HUES64 (cell line): ENCODE measurements at regions not wholly inside any gene's neighbourhood (a gene's known extent, or its start where the extent isn't known, plus 50 kb on each side); places are given as distances from the start of the nearest gene placed in this dataset.

ENCODE experiments used
- H3K27ac ChIP-seq: 2 replicates; pipeline ENCODE4 v1.7.0; 2013; ENCODE audit warnings: low read depth, low read length, inconsistent platforms
- H3K27me3 ChIP-seq: 2 replicates; pipeline ENCODE4 v1.6.1; 2013; ENCODE audit warnings: mild to moderate bottlenecking, low read length; ENCODE audit not compliant: insufficient read depth
- H3K36me3 ChIP-seq: 2 replicates; pipeline ENCODE4 v1.6.1; 2013; ENCODE audit warnings: mild to moderate bottlenecking, low read length; ENCODE audit not compliant: insufficient read depth
- H3K4me1 ChIP-seq: 2 replicates; pipeline ENCODE4 v1.6.1; 2013; ENCODE audit warnings: mild to moderate bottlenecking, low read length, moderate library complexity; ENCODE audit not compliant: insufficient read depth
- H3K4me3 ChIP-seq: 2 replicates; pipeline ENCODE4 v1.5.1; 2013; ENCODE audit warnings: mild to moderate bottlenecking, low read length, moderate library complexity
- H3K9ac ChIP-seq: 2 replicates; pipeline ENCODE4 v1.6.1; 2013; ENCODE audit warnings: mild to moderate bottlenecking, low read depth, low read length
- H3K9me3 ChIP-seq: 2 replicates; pipeline ENCODE4 v1.6.1; 2013; ENCODE audit warnings: low read depth, low read length; ENCODE audit not compliant: insufficient read depth
- WGBS: fragments of 150-250, 120-280 bp; methylation state at CpG from one replicate; pipeline ENCODE4 v1.1.7; 2013; ENCODE audit warnings: missing lambda C conversion rate; 5-methylcytosine and 5-hydroxymethylcytosine counted together

DNA sequence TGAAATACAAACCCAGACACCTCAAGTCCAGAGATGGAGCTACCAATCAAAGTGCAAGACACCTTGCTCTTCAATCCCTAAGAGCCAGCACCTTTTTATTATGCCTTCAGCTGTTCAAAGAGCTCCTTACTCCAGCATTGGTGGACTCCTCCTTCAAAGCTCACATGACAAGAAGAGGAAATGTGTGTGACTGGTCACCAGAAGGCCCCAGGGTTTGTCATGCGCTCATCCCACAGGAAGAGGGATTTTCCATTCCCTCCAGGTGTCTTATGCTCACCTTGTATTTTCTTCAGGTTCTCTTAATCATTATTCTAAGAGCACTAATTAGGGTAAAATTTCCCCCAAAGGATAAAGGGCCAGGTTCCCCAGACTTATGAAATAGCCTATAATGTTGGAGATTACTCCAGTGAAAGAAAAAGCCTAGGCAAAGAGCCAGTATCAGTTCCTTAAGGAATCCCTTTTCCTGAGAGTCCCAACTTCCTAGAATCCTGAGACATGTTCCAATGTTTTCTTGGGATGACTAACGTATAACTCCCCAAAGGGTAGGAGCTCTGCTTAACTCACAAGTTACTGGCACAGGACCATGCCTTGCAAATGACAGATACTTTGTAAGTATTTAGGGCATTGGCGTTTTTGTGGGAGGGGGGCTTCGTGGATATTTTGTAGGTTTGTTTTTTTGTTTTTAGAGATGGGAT lies 56.9 kb upstream of the SOX9 start:
- Histone ChIP-seq H3K27ac (no peak overlapping the region), H3K4me1 (no peaks in the 10 kb centered on the region), H3K27me3 (no peaks in the 10 kb centered on the region), H3K4me3 (no peak overlapping the region), H3K9ac (no peak overlapping the region), H3K36me3 (no peaks in the 10 kb centered on the region), H3K9me3 (no peaks in the 10 kb centered on the region)
- WGBS = 87% methylated on average over 4 of the region's 4 CpGs

- Histone ChIP-seq H3K4me3 (no peak overlapping the region), H3K4me1 (no peaks in the 10 kb centered on the region), H3K9me3 (no peaks in the 10 kb centered on the region), H3K27ac (no peak overlapping the region), H3K27me3 (no peaks in the 10 kb centered on the region), H3K36me3 (no peaks in the 10 kb centered on the region), H3K9ac (no peak overlapping the region)
- 83% methylated on average over 2 of the region's 2 CpGs for WGBS
Measured at GRCh38 chr17:72064606-72065193, 56.1 kb upstream of the SOX9 start.

DNA sequence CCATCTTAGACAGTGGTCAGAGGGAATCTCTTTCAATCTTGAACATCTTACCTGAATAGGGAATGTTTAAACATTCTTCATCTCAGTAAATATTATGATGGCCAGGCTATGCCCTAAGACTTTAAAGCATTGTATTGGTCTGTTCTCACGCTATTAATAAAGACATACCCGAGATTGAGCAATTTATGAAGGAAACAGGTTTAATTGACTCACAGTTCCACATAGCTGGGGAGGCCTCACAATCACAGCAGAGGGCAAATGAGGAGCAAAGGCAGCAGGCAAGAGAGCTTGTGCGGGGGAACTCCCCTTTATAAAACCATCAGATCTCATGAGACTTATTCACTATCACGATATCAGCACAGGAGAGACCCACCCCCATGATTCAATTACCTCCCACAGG lies 55.3 kb upstream of the SOX9 start:
- H3K4me3 ChIP-seq = no peak overlapping the region

GRCh38 chr17:72068643-72069042 lies 52.2 kb upstream of the SOX9 start:
- no peaks in the 10 kb centered on the region for H3K36me3 ChIP-seq
- no peaks in the 10 kb centered on the region for H3K4me1 ChIP-seq
- no peak overlapping the region for H3K4me3 ChIP-seq
- no peak overlapping the region for H3K27ac ChIP-seq
- 89% methylated on average over 1 of the region's 1 CpG for WGBS
- no peak overlapping the region for H3K9ac ChIP-seq
- H3K9me3 ChIP-seq = no peaks in the 10 kb centered on the region
- no peaks in the 10 kb centered on the region for H3K27me3 ChIP-seq

More for the DNA sequence above, 55.3 kb upstream of the SOX9 start:
- 96% methylated on average over 4 of the region's 4 CpGs for WGBS
- Histone ChIP-seq H3K27ac (no peak overlapping the region), H3K9ac (no peak overlapping the region), H3K27me3 (no peaks in the 10 kb centered on the region), H3K4me1 (no peaks in the 10 kb centered on the region), H3K9me3 (no peaks in the 10 kb centered on the region), H3K36me3 (no peaks in the 10 kb centered on the region)

- H3K4me1 ChIP-seq = no peaks in the 10 kb centered on the region
- H3K9ac ChIP-seq = no peak overlapping the region
- H3K9me3 ChIP-seq = no peaks in the 10 kb centered on the region
- 97% methylated on average over 2 of the region's 2 CpGs for WGBS
- no peaks in the 10 kb centered on the region for H3K36me3 ChIP-seq
- H3K27me3 ChIP-seq = no peaks in the 10 kb centered on the region
- H3K27ac ChIP-seq = no peak overlapping the region
- H3K4me3 ChIP-seq = no peak overlapping the region
Measured at GRCh38 chr17:72069586-72070202, 51.1 kb upstream of the SOX9 start.
